ENCODE measurements at regions not wholly inside any gene's neighbourhood (a gene's known extent, or its start where the extent isn't known, plus 50 kb on each side); places are given as distances from the start of the nearest gene placed in this dataset.

DNA sequence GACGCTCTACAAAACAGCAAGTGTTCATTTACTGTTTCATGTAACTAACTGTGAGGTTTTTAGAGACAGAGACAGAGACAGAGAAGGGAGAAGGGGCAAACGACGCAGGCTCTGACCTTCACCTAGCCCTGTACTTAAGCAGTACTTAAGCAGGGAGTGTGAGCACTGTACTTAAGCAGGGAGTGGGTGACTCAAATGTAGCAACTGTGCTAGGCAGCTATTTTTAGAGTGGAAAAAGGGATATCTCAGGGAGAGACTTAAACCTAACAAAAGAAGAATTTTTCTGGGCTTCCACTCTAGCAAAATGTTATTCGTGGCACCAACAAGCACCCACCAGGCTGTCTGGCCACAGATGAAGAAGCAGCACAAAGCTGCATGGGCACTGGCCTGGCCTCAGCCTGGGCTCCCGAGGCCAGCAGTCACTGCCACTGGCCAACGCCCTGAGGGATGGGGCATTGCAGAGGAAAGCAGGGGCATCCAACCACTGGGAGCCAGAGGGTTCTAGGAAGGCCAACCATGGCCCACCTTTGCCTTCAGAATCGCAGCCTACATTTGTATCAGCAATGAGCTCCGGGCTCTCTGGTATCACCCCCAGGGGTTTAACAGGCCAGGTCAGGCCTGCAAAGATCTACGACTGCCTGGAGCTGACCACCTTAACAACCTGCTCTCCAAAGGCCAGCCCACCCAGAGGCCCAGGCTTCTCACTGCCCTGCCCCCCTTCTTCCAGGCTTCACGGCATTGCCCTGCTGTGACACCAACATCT, 154.3 kb downstream of the TTC32 start:
- TF ChIP-seq CTCF (IDR thresholded peaks at IDR 0.05; ENCODE audit: low read depth, low read length, poor library complexity, severe bottlenecking) (no peak), EZH2phosphoT487 (IDR thresholded peaks at IDR 0.05; ENCODE audit: borderline replicate concordance, low read length) (no peak)

All from DOHH2 (cell line).